ENCODE measurements at regions not wholly inside any gene's neighbourhood (a gene's known extent, or its start where the extent isn't known, plus 50 kb on each side); places are given as distances from the start of the nearest gene placed in this dataset.
"Not testable (repeated sequence)": the region's sequence is repeated elsewhere in the genome, so short reads cannot be mapped to it uniquely, and the experiment has no call there.

- no peak for DNase-seq
- no peaks in the 10 kb centered on the region for H3K4me1 Mint-ChIP-seq
- H3K9me3 Mint-ChIP-seq = peaks cover 6 to 38% (median 14%) of the 10 kb centered on the region in 6 donors
- H3K27ac Mint-ChIP-seq = no peak overlapping the region
- H3K27me3 Mint-ChIP-seq (ENCODE audit: low read depth in 3 of 3) = no peaks in the 10 kb centered on the region
- H3K4me3 Mint-ChIP-seq = no peak overlapping the region
- peaks cover 0 to 8% (median 0%) of the 10 kb centered on the region in 3 donors for H3K36me3 Mint-ChIP-seq
These were observed 1093.6 kb downstream of the SUCLG1 start for GRCh38 chr2:83365476-83365875.

GRCh38 chr2:83364264-83364663 is 1094.8 kb downstream of the SUCLG1 start:
- H3K27ac Mint-ChIP-seq = no peak overlapping the region
- DNase-seq = no peak
- H3K9me3 Mint-ChIP-seq = peaks cover 6 to 38% (median 14%) of the 10 kb centered on the region in 6 donors
- no peak overlapping the region for H3K4me3 Mint-ChIP-seq
- H3K36me3 Mint-ChIP-seq = peaks cover 0 to 8% (median 0%) of the 10 kb centered on the region in 3 donors
- H3K4me1 Mint-ChIP-seq = no peaks in the 10 kb centered on the region
- no peaks in the 10 kb centered on the region for H3K27me3 Mint-ChIP-seq (ENCODE audit: low read depth in 3 of 3)

- DNase-seq; H3K36me3 Mint-ChIP-seq; H3K4me1 Mint-ChIP-seq; H3K4me3 Mint-ChIP-seq; H3K27me3 Mint-ChIP-seq (ENCODE audit: low read depth in 3 of 3); H3K27ac Mint-ChIP-seq: not testable (repeated sequence)
- H3K9me3 Mint-ChIP-seq = peaks cover 6 to 38% (median 14%) of the 10 kb centered on the region in 6 donors
These were observed 1095.9 kb downstream of the SUCLG1 start for GRCh38 chr2:83363138-83363537.

- no peak overlapping the region for H3K27ac Mint-ChIP-seq
- peaks cover 0 to 25% (median 7%) of the 10 kb centered on the region in 6 donors for H3K9me3 Mint-ChIP-seq
- no peaks in the 10 kb centered on the region for H3K27me3 Mint-ChIP-seq (ENCODE audit: low read depth in 3 of 3)
- no peak overlapping the region for H3K4me3 Mint-ChIP-seq
- DNase-seq = no peak
- no peaks in the 10 kb centered on the region for H3K4me1 Mint-ChIP-seq
- peaks cover 0 to 5% (median 0%) of the 10 kb centered on the region in 3 donors for H3K36me3 Mint-ChIP-seq
These were observed 1099.7 kb downstream of the SUCLG1 start for GRCh38 chr2:83359336-83359735.

- H3K4me3 Mint-ChIP-seq = no peak overlapping the region
- H3K9me3 Mint-ChIP-seq = peaks cover 14 to 39% (median 26%) of the 10 kb centered on the region in 6 donors
- H3K27ac Mint-ChIP-seq = peak overlapping the region in 1 of 6 donors; percentile 15
These were observed 1116.2 kb downstream of the SUCLG1 start for GRCh38 chr2:83342860-83343329.

GRCh38 chr2:83340424-83340823 is 1118.7 kb downstream of the SUCLG1 start:
- H3K4me3 Mint-ChIP-seq = peak overlapping the region in 1 of 5 donors; percentile 1
- peak overlapping the region in 1 of 6 donors; percentile 83 for H3K27ac Mint-ChIP-seq
- H3K9me3 Mint-ChIP-seq = peaks cover 15 to 42% (median 23%) of the 10 kb centered on the region in 6 donors
- H3K27me3 Mint-ChIP-seq (ENCODE audit: low read depth in 3 of 3) = peaks cover 11 to 23% (median 11%) of the 10 kb centered on the region in 3 donors
- no peaks in the 10 kb centered on the region for H3K4me1 Mint-ChIP-seq
- DNase-seq = peak in 1 of 3 donors; percentile 19
- H3K36me3 Mint-ChIP-seq = no peaks in the 10 kb centered on the region

More at GRCh38 chr2:83342860-83343329, 1116.2 kb downstream of the SUCLG1 start:
- peaks cover 11 to 23% (median 11%) of the 10 kb centered on the region in 3 donors for H3K27me3 Mint-ChIP-seq (ENCODE audit: low read depth in 3 of 3)
- peak in 1 of 3 donors; percentile 23 for DNase-seq
- H3K36me3 Mint-ChIP-seq = no peaks in the 10 kb centered on the region
- no peaks in the 10 kb centered on the region for H3K4me1 Mint-ChIP-seq

- H3K36me3 Mint-ChIP-seq = not testable (repeated sequence)
- Mint-ChIP-seq H3K4me3 (peak overlapping the region in 1 of 5 donors; percentile 1), H3K27me3 (ENCODE audit: low read depth in 3 of 3) (peaks cover 11 to 20% (median 11%) of the 10 kb centered on the region in 3 donors)
These were observed 1119.1 kb downstream of the SUCLG1 start for GRCh38 chr2:83339942-83340341.

GRCh38 chr2:83331810-83332209 is 1127.3 kb downstream of the SUCLG1 start:
- Mint-ChIP-seq H3K4me3 (no peak overlapping the region), H3K36me3 (no peaks in the 10 kb centered on the region), H3K9me3 (peaks cover 3 to 61% (median 20%) of the 10 kb centered on the region in 6 donors), H3K27me3 (ENCODE audit: low read depth in 3 of 3) (peaks cover 0 to 4% (median 0%) of the 10 kb centered on the region in 3 donors), H3K27ac (no peak overlapping the region), H3K4me1 (no peaks in the 10 kb centered on the region)
- DNase-seq = no peak

More at GRCh38 chr2:83339942-83340341, 1119.1 kb downstream of the SUCLG1 start:
- not testable (repeated sequence) for DNase-seq, H3K4me1 Mint-ChIP-seq
- Mint-ChIP-seq H3K27ac (peak overlapping the region in 1 of 6 donors; percentile 83), H3K9me3 (peaks cover 12 to 41% (median 21%) of the 10 kb centered on the region in 6 donors)

GRCh38 chr2:83323038-83323437 is 1136.0 kb downstream of the SUCLG1 start:
- Mint-ChIP-seq H3K9me3 (peaks cover 5 to 29% (median 11%) of the 10 kb centered on the region in 6 donors), H3K27me3 (ENCODE audit: low read depth in 3 of 3) (peaks cover 0 to 2% (median 0%) of the 10 kb centered on the region in 3 donors), H3K36me3 (no peaks in the 10 kb centered on the region), H3K4me1 (no peaks in the 10 kb centered on the region), H3K27ac (no peak overlapping the region), H3K4me3 (no peak overlapping the region)
- no peak for DNase-seq

- Mint-ChIP-seq H3K27ac (no peak overlapping the region), H3K4me1 (no peaks in the 10 kb centered on the region), H3K27me3 (ENCODE audit: low read depth in 3 of 3) (no peaks in the 10 kb centered on the region), H3K36me3 (peaks cover 0 to 5% (median 0%) of the 10 kb centered on the region in 3 donors), H3K9me3 (peaks cover 5 to 39% (median 10%) of the 10 kb centered on the region in 6 donors), H3K4me3 (no peak overlapping the region)
- DNase-seq = no peak
These were observed 1139.0 kb downstream of the SUCLG1 start for GRCh38 chr2:83320053-83320452.

GRCh38 chr2:83305758-83306378 is 1153.2 kb downstream of the SUCLG1 start:
- Mint-ChIP-seq H3K4me3 (no peak overlapping the region), H3K4me1 (no peaks in the 10 kb centered on the region), H3K27ac (no peak overlapping the region), H3K9me3 (peaks cover 6 to 21% (median 9%) of the 10 kb centered on the region in 6 donors), H3K36me3 (no peaks in the 10 kb centered on the region), H3K27me3 (ENCODE audit: low read depth in 3 of 3) (peaks cover 0 to 1% (median 0%) of the 10 kb centered on the region in 3 donors)
- DNase-seq = no peak

- Mint-ChIP-seq H3K4me3 (no peak overlapping the region), H3K36me3 (no peaks in the 10 kb centered on the region), H3K9me3 (peaks cover 7 to 54% (median 19%) of the 10 kb centered on the region in 6 donors), H3K4me1 (no peaks in the 10 kb centered on the region), H3K27me3 (ENCODE audit: low read depth in 3 of 3) (peaks cover 0 to 2% (median 0%) of the 10 kb centered on the region in 3 donors), H3K27ac (no peak overlapping the region)
- no peak for DNase-seq
These were observed 1168.0 kb downstream of the SUCLG1 start for GRCh38 chr2:83291083-83291482.

GRCh38 chr2:83282841-83283240 is 1176.2 kb downstream of the SUCLG1 start:
- no peak overlapping the region for H3K27ac Mint-ChIP-seq
- H3K4me3 Mint-ChIP-seq = no peak overlapping the region
- no peaks in the 10 kb centered on the region for H3K4me1 Mint-ChIP-seq
- H3K27me3 Mint-ChIP-seq (ENCODE audit: low read depth in 3 of 3) = no peaks in the 10 kb centered on the region
- H3K9me3 Mint-ChIP-seq = peaks cover 10 to 21% (median 17%) of the 10 kb centered on the region in 6 donors
- no peak for DNase-seq
- peaks cover 0 to 4% (median 0%) of the 10 kb centered on the region in 3 donors for H3K36me3 Mint-ChIP-seq

GRCh38 chr2:83282043-83282795 is 1176.9 kb downstream of the SUCLG1 start:
- peaks cover 0 to 4% (median 0%) of the 10 kb centered on the region in 3 donors for H3K36me3 Mint-ChIP-seq
- H3K27me3 Mint-ChIP-seq (ENCODE audit: low read depth in 3 of 3) = no peaks in the 10 kb centered on the region
- DNase-seq = no peak
- no peak overlapping the region for H3K27ac Mint-ChIP-seq
- H3K4me3 Mint-ChIP-seq = no peak overlapping the region
- no peaks in the 10 kb centered on the region for H3K4me1 Mint-ChIP-seq
- H3K9me3 Mint-ChIP-seq = peaks cover 8 to 22% (median 18%) of the 10 kb centered on the region in 6 donors
